GM12891 (cell line): ENCODE measurements at regions not wholly inside any gene's neighbourhood (a gene's known extent, or its start where the extent isn't known, plus 50 kb on each side); places are given as distances from the start of the nearest gene placed in this dataset.

Experiments used
- DNase-seq: peaks from one replicate; pipeline ENCODE4 v3.0.0; 2011; ENCODE audit warnings: low spot score; ENCODE audit not compliant: insufficient read length
- FAIRE-seq: peaks from 2 replicates; lab custom pipeline; 2011; peaks lifted over from hg19 to GRCh38; lab: Jason Lieb, UNC
- PAX5 ChIP-seq: IDR thresholded peaks from 2 replicates; pipeline ENCODE4 v1.6.1; 2011; ENCODE audit warnings: low read length, moderate library complexity, mild to moderate bottlenecking; ENCODE audit not compliant: insufficient read depth, severe bottlenecking
- POLR2A ChIP-seq: IDR thresholded peaks from 2 replicates; pipeline ENCODE4 v1.6.1; 2011; ENCODE audit warnings: low read depth, low read length, control low read depth
- POLR2AphosphoS5 ChIP-seq: IDR thresholded peaks from 2 replicates; pipeline ENCODE4 v1.6.1; 2011; ENCODE audit warnings: low read depth, low read length, control low read depth
- POU2F2 ChIP-seq: IDR thresholded peaks from 2 replicates; pipeline ENCODE4 v1.6.1; 2011; ENCODE audit warnings: low read depth, mild to moderate bottlenecking, control low read depth, low read length, moderate library complexity
- SPI1 ChIP-seq: IDR thresholded peaks from 2 replicates; pipeline ENCODE4 v1.6.1; 2011; ENCODE audit warnings: low read depth, low read length, control low read depth
- TAF1 ChIP-seq: IDR thresholded peaks from 2 replicates; pipeline ENCODE4 v1.6.1; 2011; ENCODE audit warnings: low read depth, low read length, control low read depth

DNA sequence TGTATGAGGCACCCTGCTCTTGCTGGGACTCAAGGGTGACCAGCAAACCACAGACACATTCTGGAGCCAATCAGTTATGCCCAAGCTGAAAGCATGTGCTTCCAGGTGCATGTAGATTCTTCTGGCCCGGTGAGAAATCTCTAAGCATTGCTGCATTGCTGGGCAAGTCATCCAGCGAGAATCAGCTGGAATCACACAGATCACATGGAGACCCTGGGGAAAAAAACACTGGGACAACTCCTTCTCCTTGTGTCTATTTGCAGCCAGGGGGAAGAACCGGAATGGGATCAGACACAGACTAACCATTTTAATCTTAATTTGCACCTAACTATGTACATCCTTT, 119.7 kb upstream of the KLF7 start:
- DNase-seq (no peak), FAIRE-seq (no peak)
- TF ChIP-seq POLR2A (no peak), POU2F2 (peak; percentile 35; the same call in 1 of the 2 replicates)

DNA sequence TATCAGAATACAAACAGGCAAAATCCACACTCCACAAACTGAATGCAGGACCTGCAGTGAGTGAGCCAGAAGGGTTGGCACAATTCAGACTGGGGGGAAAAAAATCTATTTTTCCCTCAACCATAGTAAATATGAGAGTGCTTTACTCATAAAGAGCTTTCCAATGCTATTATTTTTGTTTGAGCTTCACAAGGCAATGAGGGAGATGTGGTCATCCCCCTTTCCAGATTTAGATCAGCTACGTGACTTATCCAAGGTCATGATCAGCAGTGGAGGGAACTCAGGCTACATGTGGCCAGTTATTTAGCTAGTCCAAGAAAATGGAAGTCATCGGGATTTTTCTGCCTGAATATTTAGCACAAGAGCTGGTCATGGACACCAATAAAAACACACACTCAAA, 120.4 kb upstream of the KLF7 start:
- no peak for TF ChIP-seq TAF1
- TF ChIP-seq PAX5: no peak
- no peak for TF ChIP-seq POLR2A
- no peak for TF ChIP-seq POLR2AphosphoS5
- no peak for TF ChIP-seq POU2F2
- TF ChIP-seq SPI1: no peak
- DNase-seq (no peak), FAIRE-seq (peak; percentile 87)

DNA sequence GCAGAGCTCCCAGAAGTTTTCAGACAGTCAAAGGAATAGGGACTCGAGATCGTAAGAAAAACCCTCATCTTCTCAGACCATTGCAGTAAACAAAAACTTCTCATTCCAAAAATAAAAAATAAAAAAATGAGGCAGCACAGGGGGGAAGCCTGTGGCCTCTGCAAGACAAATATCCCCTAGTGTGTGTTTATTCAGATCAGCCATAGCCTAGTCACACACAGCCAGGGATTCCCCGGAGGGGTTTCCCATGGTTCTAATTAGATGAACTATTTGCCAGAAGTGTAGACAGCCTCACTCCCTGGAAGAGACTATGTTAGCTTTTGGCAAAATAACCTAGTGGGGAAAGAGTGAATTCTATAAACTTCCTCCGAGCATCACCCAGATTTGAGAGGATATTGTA, 122.9 kb upstream of the KLF7 start:
- FAIRE-seq (no peak), DNase-seq (no peak)
- TF ChIP-seq POLR2A: no peak
- no peak for TF ChIP-seq PAX5
- no peak for TF ChIP-seq POLR2AphosphoS5
- TF ChIP-seq TAF1: no peak
- no peak for TF ChIP-seq SPI1
- no peak for TF ChIP-seq POU2F2

DNA sequence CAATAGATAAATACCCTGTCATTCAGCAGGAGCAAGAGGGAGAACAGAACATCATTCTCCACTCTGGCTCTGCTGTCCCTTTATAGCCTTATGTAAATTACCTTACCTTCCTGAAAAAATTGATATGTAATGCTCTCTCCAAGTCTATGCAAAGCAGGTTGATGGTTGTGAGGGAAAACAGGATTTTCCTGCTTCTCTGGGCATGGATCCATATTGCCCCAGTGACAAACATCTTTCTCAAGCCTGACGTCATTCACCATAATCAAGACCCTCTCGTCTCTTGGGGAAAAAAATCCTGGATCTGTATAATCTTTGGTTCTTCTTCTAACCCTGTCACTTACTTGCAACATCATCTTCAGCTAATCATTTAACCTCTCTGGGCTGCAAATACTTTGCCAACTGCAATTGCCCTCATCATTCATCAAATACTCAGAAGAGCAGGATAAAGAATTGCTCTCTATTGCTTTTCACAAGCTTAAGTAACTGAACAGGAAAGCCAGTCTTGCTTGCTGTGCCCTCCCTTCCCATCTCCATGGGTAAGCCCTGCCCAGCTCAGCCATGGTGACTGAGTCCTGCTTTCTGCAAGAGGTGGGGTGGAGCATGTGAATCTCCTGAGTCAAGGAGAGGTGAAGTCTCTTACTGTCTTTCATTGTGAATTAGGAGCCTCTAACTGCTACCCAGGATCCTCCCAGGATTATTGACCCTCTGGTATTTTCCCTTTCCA, 123.7 kb upstream of the KLF7 start:
- TF ChIP-seq POU2F2: no peak
- TF ChIP-seq SPI1: no peak
- no peak for TF ChIP-seq TAF1
- no peak for TF ChIP-seq PAX5
- no peak for TF ChIP-seq POLR2A
- no peak for TF ChIP-seq POLR2AphosphoS5

DNA sequence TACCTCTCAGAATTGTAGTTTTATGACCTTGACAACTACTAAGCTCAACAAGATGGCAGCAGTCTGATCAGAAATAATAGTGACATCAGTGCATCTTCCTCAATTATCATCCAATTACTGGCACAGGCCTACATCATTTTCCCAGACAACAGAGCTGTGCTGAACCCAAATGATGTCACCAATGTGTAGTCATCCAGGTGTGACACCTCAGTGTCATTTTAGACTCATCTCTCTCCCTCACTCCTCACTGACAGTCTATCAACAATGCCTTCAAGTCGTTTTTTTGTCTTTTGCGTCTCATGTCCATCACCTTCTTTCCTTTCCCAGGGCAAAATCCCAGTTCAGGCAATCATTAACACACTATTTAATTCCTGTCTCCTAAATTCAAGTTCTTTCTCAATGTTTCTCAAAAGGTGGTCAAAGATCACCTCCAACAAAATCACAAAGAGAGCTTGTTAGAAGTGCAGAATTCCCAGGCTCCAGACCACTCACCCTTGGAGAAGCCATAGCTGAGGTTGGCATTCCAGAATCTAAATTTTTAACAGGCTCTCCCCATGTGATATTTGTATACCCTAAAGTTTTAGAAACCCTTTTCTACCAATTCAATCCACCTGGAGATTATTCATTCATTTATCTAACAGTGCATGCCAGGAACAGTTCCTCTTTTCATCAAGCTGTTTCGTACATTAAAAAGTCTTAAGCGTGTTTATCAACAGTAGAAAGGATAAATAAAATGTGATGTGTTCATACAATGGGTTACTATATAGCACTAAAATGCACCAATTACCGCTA, 125.3 kb upstream of the KLF7 start:
- TF ChIP-seq PAX5 (peak; percentile 87), SPI1 (peak; percentile 78), TAF1 (no peak)
- DNase-seq: no peak
- FAIRE-seq: peak; percentile 51

More for the DNA sequence above, 123.7 kb upstream of the KLF7 start:
- FAIRE-seq (peak; percentile 61), DNase-seq (no peak)

DNA sequence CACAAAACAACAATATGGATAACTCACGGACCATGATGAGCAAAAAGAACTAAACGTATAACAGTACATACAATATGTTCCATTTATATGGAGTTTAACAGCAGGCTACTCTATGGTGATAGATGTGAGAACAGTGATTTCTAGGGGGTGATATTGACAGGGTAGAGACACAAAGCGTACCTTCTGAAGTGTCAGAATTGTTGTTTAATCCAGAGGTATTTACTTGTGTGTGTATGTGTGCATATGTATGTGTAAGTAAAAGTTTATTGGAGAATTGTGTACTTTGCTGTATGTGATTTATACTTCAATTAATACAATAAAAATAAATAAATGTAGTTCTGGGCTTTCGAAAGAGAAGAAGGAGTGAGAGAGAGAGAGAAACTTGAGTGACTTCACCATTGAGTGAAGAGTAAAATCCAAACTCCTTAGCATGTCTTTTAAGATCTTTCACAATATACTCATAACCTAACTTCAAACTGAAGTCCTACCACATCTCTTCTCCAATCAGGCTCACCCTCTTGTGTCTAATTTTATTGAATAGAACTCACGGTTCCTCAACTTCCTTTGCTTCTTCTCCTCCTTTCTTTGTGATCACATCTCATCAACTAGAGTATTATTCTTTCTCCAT, 126.0 kb upstream of the KLF7 start:
- TF ChIP-seq PAX5 (no peak), SPI1 (peak; percentile 25; the same call in 1 of the 2 replicates)
- no peak for DNase-seq
- peak; percentile 5 for FAIRE-seq

DNA sequence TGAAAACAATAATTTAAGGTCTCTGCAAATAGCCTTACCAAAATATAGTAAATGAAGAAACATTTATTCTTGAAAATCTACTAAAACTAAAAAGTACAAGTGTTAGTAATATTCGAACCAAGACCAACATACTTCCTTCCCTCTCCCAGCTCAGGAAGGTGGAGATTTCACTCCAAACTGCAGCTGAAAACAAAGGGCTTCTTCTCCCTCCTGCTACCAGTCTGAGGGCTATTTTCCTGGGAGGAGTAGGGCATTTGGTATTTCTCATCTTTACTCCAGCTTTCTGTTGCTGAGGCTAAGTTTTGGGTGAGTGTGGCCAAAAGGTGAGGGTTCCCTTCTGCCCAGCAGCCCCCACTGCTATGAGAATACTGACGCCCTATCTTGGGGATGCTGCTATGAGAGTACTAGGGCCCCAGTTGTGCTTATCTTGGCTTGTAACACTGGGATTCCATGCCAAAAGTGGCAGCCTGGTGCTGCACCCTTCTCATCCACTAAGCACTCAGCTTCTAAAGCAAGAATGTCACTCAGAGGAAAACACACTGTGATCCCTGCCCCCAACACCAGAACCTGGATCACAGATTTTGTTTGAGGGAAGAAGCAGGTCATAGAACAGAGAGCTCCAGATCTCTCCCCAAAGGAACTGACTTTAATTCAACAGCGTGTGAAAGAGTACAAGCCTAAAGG, 130.7 kb upstream of the KLF7 start:
- DNase-seq (no peak), FAIRE-seq (no peak)
- no peak for TF ChIP-seq SPI1
- TF ChIP-seq POU2F2: no peak
- TF ChIP-seq TAF1: no peak
- no peak for TF ChIP-seq POLR2A
- TF ChIP-seq PAX5: no peak
- no peak for TF ChIP-seq POLR2AphosphoS5

DNA sequence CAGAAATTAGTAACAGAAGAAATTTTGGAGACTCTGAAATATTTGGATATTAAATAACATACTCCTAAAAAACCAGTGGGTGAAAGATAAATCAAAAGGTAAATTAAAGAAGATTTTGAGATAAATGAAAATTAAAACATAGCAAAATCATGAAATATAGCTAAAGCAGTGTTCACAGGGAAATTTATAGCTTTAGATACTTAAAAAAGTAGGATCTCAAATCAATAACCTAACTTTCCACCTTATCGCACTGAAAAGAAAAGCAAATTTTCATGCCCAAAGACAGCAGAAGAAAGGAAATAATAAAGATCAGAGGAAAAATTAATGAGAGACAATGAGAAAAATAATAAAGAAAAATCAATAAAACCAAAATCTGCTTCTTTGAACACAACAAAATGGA, 135.1 kb upstream of the KLF7 start:
- DNase-seq (no peak), FAIRE-seq (no peak)
- TF ChIP-seq POU2F2: no peak
- no peak for TF ChIP-seq SPI1
- no peak for TF ChIP-seq POLR2AphosphoS5
- no peak for TF ChIP-seq TAF1
- TF ChIP-seq PAX5: no peak
- TF ChIP-seq POLR2A: no peak

DNA sequence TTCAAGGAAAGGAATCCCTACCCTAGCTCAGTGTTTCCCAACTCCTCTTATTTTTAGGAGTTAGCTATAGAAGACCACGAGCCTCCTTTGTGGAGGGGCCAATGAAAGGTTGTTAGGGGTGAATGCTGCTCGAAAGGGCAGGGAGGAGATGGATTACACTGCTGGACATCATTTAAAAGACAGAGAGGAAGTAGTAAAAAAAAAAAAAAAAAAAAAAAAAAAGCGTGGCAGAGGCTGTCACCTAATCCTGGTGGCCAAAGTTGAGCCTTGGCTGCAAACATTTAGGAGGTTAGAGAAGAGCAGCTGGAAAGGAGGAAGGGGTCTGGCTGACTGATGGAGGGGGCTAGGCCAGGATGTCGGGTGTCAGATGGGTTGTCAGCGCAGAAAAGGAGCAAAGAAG, 139.0 kb upstream of the KLF7 start:
- no peak for FAIRE-seq
- no peak for DNase-seq
- TF ChIP-seq POLR2AphosphoS5 (no peak), PAX5 (no peak), SPI1 (no peak), POU2F2 (no peak), POLR2A (no peak), TAF1 (no peak)
